GM19452 (cell line): ENCODE measurements at regions not wholly inside any gene's neighbourhood (a gene's known extent, or its start where the extent isn't known, plus 50 kb on each side); places are given as distances from the start of the nearest gene placed in this dataset.
"Not testable (repeated sequence)": the region's sequence is repeated elsewhere in the genome, so short reads cannot be mapped to it uniquely, and the experiment has no call there.

ENCODE experiments used
- ATAC-seq: cut with Tn5 transposase; IDR thresholded peaks from one replicate; pipeline ENCODE4 v1.9.1; 2021; ENCODE audit not compliant: unreplicated experiment

DNA sequence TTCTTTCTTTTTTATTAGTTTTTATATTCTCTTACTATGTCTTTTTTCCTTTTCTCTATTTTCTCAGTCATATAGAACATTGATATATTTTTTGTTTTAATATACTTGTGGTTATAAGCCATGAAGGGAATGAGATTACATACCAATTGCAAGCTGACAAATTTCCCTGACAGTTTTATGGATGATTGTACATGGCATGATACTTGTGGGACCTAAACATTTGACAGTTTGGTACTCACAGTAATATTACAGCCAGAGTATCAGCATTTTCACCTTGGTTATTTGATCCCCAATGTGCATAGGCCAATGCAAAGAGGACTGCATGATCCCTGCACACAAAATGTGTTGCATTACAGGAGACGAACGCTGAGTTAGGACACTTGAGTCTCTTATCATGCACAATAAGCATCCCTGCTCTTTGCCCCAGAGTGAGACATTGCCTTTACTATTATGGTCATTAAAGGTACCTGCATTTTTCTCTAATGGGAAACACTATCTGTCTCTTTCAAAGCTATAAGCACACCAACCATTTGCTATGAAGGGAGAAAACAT lies 713.4 kb upstream of the PCDH20 start:
- ATAC-seq, result no peak

DNA sequence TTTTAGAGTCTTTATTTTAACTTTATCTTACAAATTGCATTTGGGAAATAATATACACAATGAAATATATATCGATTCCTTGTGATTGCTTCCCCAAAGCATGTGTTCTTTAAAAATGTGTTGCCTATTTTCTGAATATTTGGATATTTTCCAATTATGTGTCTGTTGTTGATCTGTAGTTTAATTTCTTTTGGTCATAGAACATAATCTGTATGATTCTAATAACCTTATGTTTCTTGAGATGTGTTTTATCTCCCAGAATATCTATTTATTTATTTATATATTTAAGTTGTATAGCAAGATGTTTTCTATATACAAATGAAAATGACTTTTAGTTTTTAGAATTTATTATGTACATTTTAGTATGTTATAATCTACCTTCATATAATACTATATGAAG lies 710.8 kb upstream of the PCDH20 start:
- ATAC-seq, result no peak

DNA sequence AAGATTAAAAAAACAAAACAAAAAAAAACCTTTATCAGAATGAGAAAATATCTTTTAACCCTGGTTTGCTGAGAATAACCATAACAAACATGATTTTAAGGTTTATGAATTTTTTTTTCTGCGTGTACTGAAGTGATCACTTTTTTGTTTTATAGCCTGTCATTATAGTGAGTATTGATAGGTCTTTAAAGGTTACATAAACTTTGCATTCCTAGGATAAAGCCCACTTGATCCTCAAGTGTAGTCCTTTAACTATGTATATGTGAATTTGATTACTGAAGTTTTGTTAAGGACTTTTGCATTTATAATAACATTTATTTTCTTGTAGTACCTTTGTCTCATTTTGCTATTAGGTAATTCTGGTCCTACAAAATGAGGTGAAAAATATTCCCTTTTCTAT lies 709.8 kb upstream of the PCDH20 start:
- no peak for ATAC-seq

DNA sequence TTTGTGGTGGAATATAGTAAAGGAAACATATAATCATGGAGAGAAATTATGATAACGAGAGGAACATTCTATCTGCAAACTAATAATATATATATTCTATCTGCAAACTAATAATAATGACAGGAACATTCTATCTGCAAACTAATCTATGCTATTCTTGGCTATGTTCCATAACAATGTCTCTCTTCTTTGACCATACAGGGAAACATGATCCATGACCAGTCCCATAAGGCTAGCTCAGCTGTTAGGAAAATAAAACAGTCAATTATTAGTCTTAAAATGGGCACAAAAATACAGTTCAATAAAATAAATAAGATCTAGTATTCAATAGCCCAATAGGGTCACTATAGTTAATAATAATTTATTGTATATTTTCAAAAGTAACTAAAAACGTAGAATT lies 707.8 kb upstream of the PCDH20 start:
- ATAC-seq, result no peak

DNA sequence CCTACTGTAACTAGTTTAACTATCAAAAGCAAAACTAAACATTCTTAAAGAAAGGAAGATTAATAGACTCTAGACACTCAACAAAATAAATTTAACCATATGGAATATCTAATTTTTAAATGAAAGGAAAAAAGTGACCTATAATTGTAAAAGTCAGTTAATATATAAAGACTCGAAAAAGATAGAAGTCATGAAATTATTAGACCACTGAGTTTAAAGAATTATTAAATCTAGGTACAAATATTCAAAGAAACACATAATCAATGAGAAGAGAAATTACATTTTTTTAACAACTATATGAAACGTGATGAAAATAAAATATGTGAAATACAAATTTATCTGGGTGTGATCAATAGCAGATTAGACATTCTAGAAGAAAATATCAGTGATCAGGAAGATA lies 706.8 kb upstream of the PCDH20 start:
- ATAC-seq, result no peak

DNA sequence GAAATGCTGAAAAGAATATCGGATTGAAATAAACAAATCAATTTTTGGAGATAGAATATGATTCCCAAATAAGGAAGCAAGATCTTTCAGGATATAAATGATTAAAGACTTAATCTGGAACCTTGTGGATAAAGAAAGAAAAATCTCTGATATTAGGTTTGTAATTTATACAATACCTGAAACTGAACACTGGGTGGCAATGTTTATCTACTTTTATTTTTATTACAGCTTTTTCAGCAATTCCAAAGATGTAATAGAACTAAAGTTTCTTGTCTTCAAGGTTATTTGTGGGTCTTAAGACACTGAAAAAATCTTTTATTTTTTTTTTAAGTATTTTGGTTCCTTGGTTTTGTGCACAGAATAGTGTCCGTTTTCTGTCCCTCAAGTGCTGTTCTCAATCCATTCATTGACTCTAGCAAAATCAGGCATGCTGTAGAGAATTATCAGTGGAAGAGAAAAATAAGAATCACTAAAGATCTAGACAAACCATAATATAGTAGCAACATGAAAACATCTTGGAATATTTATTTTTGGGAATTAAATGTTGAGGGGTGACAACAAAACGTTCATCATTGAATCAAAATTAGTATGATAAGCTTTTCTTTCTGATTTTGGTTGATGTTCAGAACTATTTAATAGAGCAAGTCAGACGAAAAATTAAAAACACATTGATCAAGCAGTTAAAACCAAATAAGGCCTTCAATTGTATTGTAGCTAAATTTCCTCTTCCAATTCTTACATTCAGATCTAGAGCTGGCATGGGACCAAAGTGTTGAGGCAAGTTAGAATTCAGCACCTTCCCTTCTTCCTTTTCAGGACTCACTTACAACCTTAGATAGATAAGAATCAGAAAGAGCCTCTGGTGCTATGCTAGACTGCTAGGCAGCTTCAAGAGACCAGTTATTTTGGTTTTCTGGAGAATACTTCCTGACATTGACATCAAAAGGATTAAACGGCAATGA lies 704.4 kb upstream of the PCDH20 start:
- ATAC-seq, result no peak

DNA sequence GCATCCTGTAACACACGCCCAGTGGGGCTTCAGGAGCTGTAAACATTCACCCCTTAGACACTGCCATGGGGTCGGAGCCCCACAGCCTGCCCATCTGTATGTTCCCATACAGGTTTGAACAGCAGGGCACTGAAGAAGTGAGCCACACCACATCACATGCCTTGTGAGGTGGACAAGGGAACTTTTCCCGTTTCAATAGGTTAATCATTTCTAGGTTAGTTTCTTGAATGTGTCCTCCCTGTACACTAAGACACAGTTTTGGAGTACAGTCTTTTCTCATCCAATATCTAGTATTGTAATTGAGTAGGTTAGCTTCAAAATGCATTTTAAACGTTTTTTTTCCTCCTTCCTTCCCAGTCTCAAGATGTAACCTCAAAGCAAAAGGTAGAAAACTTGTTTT lies 700.2 kb upstream of the PCDH20 start:
- ATAC-seq, result no peak

DNA sequence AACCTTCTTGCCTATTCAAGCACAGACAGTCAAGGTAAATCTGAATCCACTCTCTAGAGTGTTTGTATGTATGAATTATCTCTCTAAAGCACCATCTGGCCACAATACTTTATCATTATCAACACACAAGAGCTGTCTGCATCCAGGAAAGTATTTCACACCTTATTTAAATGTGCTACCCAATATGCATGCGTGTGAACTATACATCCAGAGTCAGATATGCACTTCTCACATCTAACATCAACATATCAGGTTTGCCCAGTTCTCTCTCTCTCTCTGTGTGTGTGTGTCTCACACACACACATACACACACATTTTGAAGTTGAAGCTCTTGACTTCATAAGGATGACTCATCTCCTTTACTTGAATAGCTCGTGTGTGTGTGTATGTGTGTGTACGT lies 697.5 kb upstream of the PCDH20 start:
- no peak for ATAC-seq

DNA sequence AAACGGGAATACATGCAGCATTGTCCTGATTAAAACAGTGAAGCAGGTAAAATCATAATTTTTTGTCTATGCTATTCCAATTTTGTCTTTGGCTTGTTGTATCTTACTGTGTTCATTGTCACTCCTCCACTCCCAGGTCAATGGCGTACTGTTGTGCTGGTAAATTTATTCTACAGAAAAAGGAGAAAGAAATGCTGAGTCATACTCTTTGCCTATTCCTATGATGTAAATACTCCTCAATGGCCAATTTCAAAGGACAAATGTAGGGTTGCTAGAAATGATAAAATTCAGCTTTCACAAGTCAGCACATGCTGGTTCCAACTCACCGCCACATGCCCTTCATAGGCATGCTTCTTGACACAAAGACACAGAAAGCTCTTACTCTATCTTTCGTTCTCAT lies 694.4 kb upstream of the PCDH20 start:
- no peak for ATAC-seq

DNA sequence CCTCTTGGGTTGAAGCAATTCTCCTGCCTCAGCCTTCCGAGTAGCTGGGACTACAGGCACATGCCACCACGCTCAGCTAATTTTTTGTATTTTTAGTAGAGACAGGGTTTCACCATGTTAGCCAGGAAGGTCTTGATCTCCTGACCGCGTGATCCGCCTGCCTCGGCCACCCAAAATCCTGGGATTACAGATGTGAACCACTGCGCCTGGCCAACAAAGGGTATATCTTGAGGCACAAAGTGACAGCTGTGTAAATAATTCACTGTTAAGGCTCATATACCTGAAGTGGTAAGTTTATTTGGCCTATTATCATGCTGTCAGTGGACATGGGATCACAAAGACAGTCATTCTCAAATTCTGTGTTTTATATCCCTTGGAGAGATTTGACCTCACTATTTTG lies 688.5 kb upstream of the PCDH20 start:
- ATAC-seq, result not testable (repeated sequence)

DNA sequence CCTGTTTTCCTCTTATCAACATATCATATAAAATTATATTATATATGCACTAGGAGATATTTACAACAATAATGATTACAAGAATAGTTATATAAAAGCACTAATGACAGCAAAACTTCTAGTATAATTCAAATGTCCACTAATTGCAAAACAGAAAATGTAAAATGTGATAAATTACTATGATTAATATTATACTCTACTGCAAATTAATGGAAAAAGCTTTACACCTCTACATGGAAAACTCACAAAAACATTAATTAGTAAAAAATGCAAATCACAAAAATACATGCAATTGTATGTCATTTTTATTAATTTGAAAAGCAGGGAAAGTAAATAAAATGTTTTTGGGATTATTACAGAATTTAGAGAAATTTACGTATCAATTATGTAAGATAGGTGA lies 681.0 kb upstream of the PCDH20 start:
- ATAC-seq, result no peak

DNA sequence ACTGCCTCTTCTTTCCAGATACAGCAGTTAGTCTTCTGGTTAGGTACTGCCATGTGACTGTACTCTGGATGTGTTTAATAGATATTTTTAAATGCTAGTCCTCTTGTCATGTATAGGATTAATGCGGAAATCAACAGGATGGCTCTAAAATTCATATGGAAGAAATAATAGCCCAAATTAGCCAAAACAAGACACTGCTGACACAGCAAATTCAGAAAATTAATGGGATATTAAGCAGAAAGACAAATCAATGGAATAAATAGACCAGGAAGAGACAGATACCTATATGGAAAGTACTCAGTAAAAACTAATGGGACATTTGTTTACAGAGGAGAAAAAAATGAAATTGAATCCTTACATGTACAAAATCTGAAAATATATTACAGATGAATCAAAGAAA lies 679.3 kb upstream of the PCDH20 start:
- ATAC-seq, result no peak

DNA sequence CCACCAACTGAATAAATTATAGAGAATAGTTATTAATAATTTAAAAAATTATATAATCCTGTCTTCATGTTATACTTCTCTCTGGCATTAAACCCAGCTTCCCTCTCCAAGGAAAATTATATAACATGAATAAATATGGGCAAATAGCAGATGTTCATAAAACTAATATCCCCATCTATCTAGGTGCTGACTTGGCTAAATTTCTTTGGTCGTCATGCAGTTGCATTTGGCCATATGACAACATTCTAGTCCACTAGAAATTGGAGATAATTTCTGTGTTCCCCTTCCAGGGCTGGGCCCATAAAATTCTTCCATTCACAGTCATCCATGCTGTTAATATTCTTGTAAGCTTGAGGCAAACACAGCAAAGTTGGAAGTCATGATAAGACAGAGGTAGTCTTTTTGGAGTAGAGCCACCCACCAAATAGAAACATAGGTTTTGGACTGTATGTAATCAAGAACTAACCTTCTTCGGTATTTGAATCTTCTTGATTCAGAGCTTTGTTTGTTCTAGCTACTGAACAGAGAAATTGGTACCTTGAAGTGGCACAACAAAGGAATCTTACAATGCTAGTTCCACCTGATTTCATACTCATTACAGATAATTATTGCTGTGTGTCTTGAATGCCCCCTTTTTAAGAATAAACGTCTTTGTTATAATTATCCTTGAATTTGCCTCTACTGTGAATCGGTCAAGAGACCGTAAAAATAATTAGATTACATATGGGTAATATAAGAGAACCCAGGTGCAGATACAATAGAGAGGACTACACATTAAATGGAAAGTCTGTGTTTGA lies 678.5 kb upstream of the PCDH20 start:
- ATAC-seq, result no peak

DNA sequence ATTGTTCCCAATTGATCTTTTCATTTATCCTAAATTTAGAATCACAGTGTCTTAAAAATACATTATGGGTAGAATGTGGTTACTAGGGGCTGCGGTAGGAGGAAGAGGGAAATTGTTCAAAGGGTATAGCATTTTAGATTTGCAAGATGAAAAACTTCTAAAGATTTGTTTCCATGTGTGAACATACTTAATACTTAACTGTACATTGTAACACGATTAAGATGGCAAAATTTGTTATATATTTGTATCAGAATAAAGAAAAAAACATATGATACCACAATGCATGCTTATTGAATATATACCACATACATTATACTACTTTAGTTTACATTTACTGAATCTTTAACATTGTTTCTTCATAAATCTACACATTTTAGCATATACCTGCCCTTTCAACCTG lies 677.3 kb upstream of the PCDH20 start:
- no peak for ATAC-seq

DNA sequence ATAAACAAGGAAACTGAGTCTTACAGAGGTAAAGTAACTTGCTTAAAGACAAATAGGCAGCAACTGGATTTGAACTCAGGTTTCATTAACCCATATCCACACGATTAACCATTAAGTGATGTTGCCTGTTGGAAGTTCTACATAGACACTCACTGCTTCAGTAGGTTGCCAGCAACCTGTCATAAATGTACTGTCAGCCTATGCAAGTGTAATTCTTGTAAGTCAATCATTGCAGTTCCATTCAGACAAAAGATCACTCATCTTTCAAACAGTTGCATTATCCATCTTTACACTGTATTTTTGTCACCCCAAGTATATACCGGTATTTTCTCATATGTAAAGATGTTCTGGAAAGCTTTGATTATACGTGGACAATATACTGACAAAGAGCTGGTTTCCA lies 676.9 kb upstream of the PCDH20 start:
- ATAC-seq, result no peak

DNA sequence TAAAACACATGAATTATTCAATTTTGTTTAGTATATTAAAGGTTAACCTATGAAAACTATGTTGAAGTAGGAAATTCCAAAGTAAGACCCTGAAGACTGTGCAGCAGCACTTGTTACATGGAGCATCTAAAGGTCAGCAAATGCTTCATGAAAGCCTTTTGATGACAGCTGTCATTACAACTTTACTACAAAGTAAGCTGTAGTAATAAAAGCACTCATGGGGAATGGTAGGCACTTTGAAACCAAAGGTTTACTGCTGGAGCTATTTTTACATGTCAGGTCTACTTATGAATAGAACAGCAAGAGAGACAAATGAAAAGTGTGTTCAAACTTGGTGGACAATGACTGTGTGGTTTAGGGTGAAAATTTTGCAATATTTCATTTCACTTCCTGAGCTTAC lies 672.5 kb upstream of the PCDH20 start:
- ATAC-seq, result no peak

DNA sequence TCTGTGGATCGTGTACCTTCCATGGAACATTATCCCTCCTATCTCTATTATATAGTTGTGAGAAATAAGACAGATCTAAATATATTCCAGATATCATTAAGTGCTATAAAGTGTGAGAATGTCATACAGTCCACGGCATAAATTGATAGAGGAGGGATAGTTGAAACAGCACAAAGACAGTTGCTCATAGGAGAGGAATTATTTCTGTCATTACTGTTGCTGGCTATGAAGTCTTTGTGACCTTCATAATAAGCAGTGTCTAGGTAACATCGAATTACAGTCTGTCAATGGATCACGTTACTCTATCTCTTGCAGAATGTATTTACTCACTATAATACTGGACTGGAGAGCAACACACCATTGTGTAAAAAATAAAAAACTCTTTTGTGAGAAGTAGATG lies 671.5 kb upstream of the PCDH20 start:
- ATAC-seq, result no peak

DNA sequence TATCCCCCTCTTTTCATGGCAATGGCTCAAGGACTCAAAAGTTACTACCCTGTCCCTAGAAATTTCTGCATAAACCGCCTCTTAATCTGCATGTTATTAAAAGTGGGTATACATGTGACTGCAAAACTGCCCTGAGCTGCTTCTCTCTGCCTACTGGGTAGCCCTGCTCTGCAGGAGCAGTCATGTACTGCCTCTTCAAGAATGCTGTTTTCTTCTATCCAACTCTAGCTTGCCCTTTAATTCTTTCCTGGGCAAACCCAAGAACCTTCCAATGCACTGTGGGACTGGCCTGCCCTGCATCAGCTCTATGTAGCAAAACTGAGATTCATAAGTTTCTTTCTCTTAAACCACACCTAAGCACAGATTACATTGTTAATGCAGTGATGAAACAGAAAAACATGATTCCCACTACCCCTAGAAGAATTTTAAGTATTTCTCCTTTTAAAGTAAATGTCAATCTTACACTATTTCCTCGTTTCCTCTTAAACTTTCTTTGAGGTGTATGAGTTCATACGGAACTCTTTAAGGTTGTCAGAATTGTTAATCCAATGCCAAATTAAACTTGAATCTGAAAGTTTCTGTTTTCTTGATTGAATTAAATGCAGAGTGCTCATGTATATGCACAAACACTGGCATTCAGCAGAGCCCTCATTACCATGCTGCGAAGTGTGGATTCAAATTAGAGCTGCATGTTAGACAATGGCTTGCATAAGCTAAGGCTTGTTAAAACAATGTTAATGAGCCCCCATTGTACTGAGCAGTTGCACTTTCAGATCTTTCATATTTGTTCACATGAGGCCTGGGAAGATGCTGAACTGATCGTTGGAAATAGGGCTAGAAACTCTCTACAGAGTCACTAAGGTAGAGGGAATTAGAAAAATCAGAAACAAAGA lies 669.9 kb upstream of the PCDH20 start:
- no peak for ATAC-seq

DNA sequence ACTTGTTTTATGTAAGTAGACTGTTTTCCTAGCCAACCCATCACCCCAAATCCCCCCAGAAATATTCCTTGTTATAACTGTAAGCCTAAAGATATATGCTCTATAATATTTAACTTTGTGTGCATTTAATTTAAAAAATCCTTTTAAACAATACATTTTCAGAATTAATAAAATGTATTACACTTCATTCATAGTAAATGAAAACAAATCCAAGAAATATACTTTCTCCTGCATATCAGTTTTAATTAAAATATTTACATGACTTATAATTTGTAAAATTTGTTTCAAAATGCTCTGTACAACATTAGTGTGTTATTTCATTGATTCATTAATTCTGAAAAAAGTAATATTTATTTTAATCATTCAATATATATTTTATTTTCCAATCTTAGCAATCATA lies 669.1 kb upstream of the PCDH20 start:
- ATAC-seq, result no peak

DNA sequence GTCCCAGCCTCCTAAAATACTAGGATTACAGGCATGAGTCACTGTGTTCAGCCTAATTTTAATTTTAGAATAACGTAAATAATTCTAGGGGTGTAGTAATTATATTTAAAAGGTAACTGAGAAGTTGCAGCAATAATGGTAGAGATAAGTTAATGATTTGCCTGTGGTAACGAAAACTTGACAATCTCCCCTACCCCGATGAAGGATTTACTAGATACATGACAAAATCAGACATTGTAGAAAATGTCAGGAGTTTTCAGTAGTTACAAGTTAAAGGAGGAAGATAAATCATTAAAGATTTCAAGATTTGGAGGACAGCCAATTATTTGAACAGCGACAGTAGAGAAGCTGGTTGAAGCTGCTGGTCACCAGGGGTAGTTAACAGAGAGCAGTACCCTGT lies 652.2 kb upstream of the PCDH20 start:
- ATAC-seq, result no peak

DNA sequence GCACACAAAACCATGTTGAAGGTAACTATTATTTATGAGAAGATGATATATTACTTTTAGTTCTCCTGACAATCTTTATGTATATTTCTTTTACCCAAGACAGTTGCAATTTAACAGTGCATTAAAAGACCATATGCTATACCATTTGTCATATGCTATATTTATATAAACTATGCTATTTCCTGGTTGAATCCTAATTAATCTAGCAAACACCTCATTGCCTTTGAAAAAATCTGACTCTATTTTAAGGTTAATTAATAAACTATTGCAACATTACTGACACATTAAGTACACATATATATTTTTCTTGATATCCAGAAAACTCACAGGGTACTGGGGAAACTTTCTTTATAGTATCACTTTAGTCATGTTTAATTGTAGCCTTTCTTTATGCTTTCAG lies 649.4 kb upstream of the PCDH20 start:
- no peak for ATAC-seq
